ENCODE measurements at regions not wholly inside any gene's neighbourhood (a gene's known extent, or its start where the extent isn't known, plus 50 kb on each side); places are given as distances from the start of the nearest gene placed in this dataset.
"Not testable (repeated sequence)": the region's sequence is repeated elsewhere in the genome, so short reads cannot be mapped to it uniquely, and the experiment has no call there.

DNA sequence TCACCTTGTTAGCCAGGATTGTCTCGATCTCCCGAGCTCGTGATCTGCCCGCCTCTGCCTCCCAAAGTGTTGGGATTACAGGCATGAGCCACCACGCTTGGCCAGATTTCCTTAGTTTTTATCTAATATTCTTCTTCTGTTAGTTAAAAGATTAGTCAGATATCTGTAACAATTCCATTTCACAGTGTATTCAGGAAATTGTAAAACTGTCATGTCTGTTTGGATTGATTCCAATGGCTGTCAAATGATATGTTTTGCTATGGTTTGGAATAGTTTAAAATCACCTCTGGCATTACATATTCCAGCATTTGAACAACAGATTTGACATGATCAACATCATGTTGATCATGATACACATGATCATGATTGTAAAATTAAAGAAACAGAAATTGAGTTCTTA, 193.6 kb upstream of the DAB2 start:
- no peak for TF ChIP-seq CTCF (IDR thresholded peaks at IDR 0.05; ENCODE audit: low read depth, low read length)
- Histone ChIP-seq H3K27ac (ENCODE audit: low read depth, low read length) (no peak overlapping the region), H3K27me3 (ENCODE audit: control insufficient read depth, insufficient read depth, low read length) (no peaks in the 10 kb centered on the region), H3K4me3 (ENCODE audit: low read depth, low read length) (no peak overlapping the region), H3K9me3 (ENCODE audit: control insufficient read depth, insufficient read depth, low read length) (peaks cover 3% of the 10 kb centered on the region; the same call in 1 of the 2 replicates)
- DNase-seq (ENCODE audit: low read depth, low spot score) = no peak
- POLR2A ChIA-PET = no interaction called here
- CTCF ChIA-PET = no interaction called here

- ChIA-PET CTCF (no interaction called here), POLR2A (no interaction called here)
- H3K27me3 ChIP-seq (ENCODE audit: control insufficient read depth, insufficient read depth, low read length) = no peaks in the 10 kb centered on the region
- no peak for TF ChIP-seq CTCF (IDR thresholded peaks at IDR 0.05; ENCODE audit: low read depth, low read length)
- no peaks in the 10 kb centered on the region; the same call in 1 of the 2 replicates for H3K9me3 ChIP-seq (ENCODE audit: control insufficient read depth, insufficient read depth, low read length)
- no peak overlapping the region for H3K4me3 ChIP-seq (ENCODE audit: low read depth, low read length)
- DNase-seq (ENCODE audit: low read depth, low spot score) = no peak
- no peak overlapping the region for H3K27ac ChIP-seq (ENCODE audit: low read depth, low read length)
These were observed 191.4 kb upstream of the DAB2 start for GRCh38 chr5:39616131-39616530.

DNA sequence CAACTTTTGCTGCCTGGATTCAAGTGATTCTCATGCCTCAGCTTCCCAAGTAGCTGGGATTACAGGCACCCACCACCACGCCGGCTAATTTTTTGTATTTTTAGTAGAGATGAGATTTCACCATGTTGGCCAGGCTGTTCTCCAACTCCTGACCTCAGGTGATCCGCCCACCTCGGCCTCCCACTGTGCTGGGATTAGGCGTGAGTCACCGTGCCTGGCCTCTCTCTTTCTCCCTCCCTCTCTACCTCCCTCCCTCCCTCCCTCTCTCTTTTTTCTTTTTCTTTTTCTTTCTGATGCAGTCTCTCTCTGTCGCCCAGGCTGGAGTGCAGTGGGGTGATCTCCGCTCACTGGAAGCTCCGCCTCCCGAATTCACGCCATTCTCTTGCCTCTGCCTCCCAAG, 186.3 kb upstream of the DAB2 start:
- POLR2A ChIA-PET; H3K4me3 ChIP-seq (ENCODE audit: low read depth, low read length); H3K27ac ChIP-seq (ENCODE audit: low read depth, low read length); H3K9me3 ChIP-seq (ENCODE audit: control insufficient read depth, insufficient read depth, low read length); CTCF ChIA-PET; DNase-seq (ENCODE audit: low read depth, low spot score); H3K27me3 ChIP-seq (ENCODE audit: control insufficient read depth, insufficient read depth, low read length): not testable (repeated sequence)

- no peaks in the 10 kb centered on the region for H3K27me3 ChIP-seq (ENCODE audit: control insufficient read depth, insufficient read depth, low read length)
- no peak overlapping the region for H3K4me3 ChIP-seq (ENCODE audit: low read depth, low read length)
- ChIA-PET CTCF (interaction anchor here (0.6 kb wide), 1 partner anchor 107 kb away, joined by 3 read pairs; no protein-coding TSS in a partner anchor), POLR2A (no interaction called here)
- DNase-seq (ENCODE audit: low read depth, low spot score) = no peak
- H3K27ac ChIP-seq (ENCODE audit: low read depth, low read length) = no peak overlapping the region
- TF ChIP-seq CTCF (IDR thresholded peaks at IDR 0.05; ENCODE audit: low read depth, low read length) = no peak
- no peaks in the 10 kb centered on the region; the same call in 1 of the 2 replicates for H3K9me3 ChIP-seq (ENCODE audit: control insufficient read depth, insufficient read depth, low read length)
These were observed 183.2 kb upstream of the DAB2 start for GRCh38 chr5:39608024-39608423.

GRCh38 chr5:39606591-39606990, 181.8 kb upstream of the DAB2 start:
- Histone ChIP-seq H3K9me3 (ENCODE audit: control insufficient read depth, insufficient read depth, low read length) (no peaks in the 10 kb centered on the region; the same call in 1 of the 2 replicates), H3K27me3 (ENCODE audit: control insufficient read depth, insufficient read depth, low read length) (no peaks in the 10 kb centered on the region), H3K27ac (ENCODE audit: low read depth, low read length) (no peak overlapping the region), H3K4me3 (ENCODE audit: low read depth, low read length) (no peak overlapping the region)
- ChIA-PET CTCF (interaction anchor here (1.2 to 1.5 kb wide), 2 partner anchors 107 to 1082 kb away, joined by 3 to 4 read pairs; no protein-coding TSS in a partner anchor), POLR2A (no interaction called here)
- TF ChIP-seq CTCF (IDR thresholded peaks at IDR 0.05; ENCODE audit: low read depth, low read length) = no peak
- no peak for DNase-seq (ENCODE audit: low read depth, low spot score)

All from AG04450 (cell line).